Right lobe of liver (tissue), 6 donors: ENCODE measurements at regions not wholly inside any gene's neighbourhood (a gene's known extent, or its start where the extent isn't known, plus 50 kb on each side); places are given as distances from the start of the nearest gene placed in this dataset.
A peak's percentile ranks its signal among the peaks of the same experiment; 100 is the strongest.

Source experiments
- ATAC-seq, 4 donors: fragments of 200-7000 bp; cut with Tn5 transposase; one replicate each; pipeline ENCODE4 v1.9.1; 2020; ENCODE audit warnings: mild to moderate bottlenecking in 4 of 4, moderate library complexity in 4 of 4
- DNase-seq, 3 donors: peaks; one replicate each; pipeline ENCODE4 v3.0.0-alpha.2; 2020
- H3K27ac ChIP-seq, 3 donors: fragments of 200-600 bp; one replicate each; pipeline ENCODE4 v1.8.0; 2022
- H3K27me3 ChIP-seq, 2 donors: fragments of 200-600 bp; one replicate each; pipeline ENCODE4 v1.8.0; 2022
- H3K36me3 ChIP-seq, 4 donors: fragments of 200-600 bp; sonication (generic) in 1 of 4; one replicate each; pipeline versions ENCODE4 v1.5.1 to v1.8.0; 2017 to 2022; ENCODE audit warnings: control low read depth in 1 of 4
- H3K4me1 ChIP-seq, 4 donors: fragments of 200-600 bp; sonication (generic) in 1 of 4; one replicate each; pipeline versions ENCODE4 v1.5.1 to v1.8.0; 2017 to 2022; ENCODE audit warnings: control low read depth in 1 of 4
- H3K4me3 ChIP-seq, 3 donors: fragments of 200-600 bp; one replicate each; pipeline ENCODE4 v1.8.0; 2022
- H3K9me3 ChIP-seq, 4 donors: fragments of 200-600 bp; sonication (generic) in 1 of 4; one replicate each; pipeline versions ENCODE4 v1.5.1 to v1.8.0; 2017 to 2022; ENCODE audit warnings: control low read depth in 1 of 4
- CTCF ChIP-seq, 4 donors: fragments of 200-600 bp in 3 of 4; fragments of 450-650 bp in 1 of 4; IDR thresholded peaks; one replicate each; pipeline versions ENCODE4 v1.5.1 to v1.8.0; 2016 to 2022; ENCODE audit warnings: antibody characterized with exemption in 4 of 4, mild to moderate bottlenecking in 2 of 4
- POLR2A ChIP-seq: fragments of 450-650 bp; IDR thresholded peaks from one replicate; pipeline ENCODE4 v1.6.1; 2017; ENCODE audit warnings: antibody characterized with exemption, mild to moderate bottlenecking
- WGBS: methylation state at CpG from one replicate; pipeline ENCODE4 v1.1.6; 2018; ENCODE audit warnings: low coverage, low lambda C conversion rate; ENCODE audit not compliant: insufficient coverage; ENCODE audit errors: missing lambda C conversion rate; 5-methylcytosine and 5-hydroxymethylcytosine counted together
- intact Hi-C, 2 donors: fragments of 100-400 bp; cut with DNase I; formaldehyde crosslinking; loops; one replicate each; pipeline versions ENCODE4 v1.11.2 to v1.14.1; 2022
- donor health status: DM: no; HTN: yes; CAD: no.
- donor health status: DM: no; HTN: no; CAD: no.
- donor health status: DM: no; HTN: no; CAD: no.
- donor health status: DM: no; HTN: yes; CAD: no.
- donor health status: DM: no; HTN: yes; CAD: no.

- TF ChIP-seq POLR2A (no peak), CTCF (IDR thresholded peaks at IDR 0.05) (no peak)
- Histone ChIP-seq H3K27me3 (no peaks in the 10 kb centered on the region), H3K27ac (no peak overlapping the region), H3K4me3 (no peak overlapping the region), H3K4me1 (no peaks in the 10 kb centered on the region), H3K9me3 (no peaks in the 10 kb centered on the region), H3K36me3 (no peaks in the 10 kb centered on the region)
- intact Hi-C loops = no loop called here
- ATAC-seq (peak in 3 of 4 donors; percentile 27 to 48 (median 28)), DNase-seq (peak in 1 of 3 donors; percentile 22)
- 17% methylated on average over 4 of the region's 4 CpGs for WGBS
Measured at GRCh38 chr11:82557274-82557673, 176.4 kb downstream of the FAM181B start.

- no peak overlapping the region for H3K4me3 ChIP-seq
- intact Hi-C loops = no loop called here
- TF ChIP-seq CTCF (IDR thresholded peaks at IDR 0.05) (no peak), POLR2A (no peak)
- H3K36me3 ChIP-seq = no peaks in the 10 kb centered on the region
- ATAC-seq (no peak), DNase-seq (no peak)
- no peaks in the 10 kb centered on the region for H3K4me1 ChIP-seq
- H3K27ac ChIP-seq = no peak overlapping the region
- no peaks in the 10 kb centered on the region for H3K27me3 ChIP-seq
- H3K9me3 ChIP-seq = no peaks in the 10 kb centered on the region
Measured at GRCh38 chr11:82556210-82556609, 177.5 kb downstream of the FAM181B start.

GRCh38 chr11:82546661-82547557 is 186.8 kb downstream of the FAM181B start:
- H3K27me3 ChIP-seq = no peaks in the 10 kb centered on the region
- intact Hi-C loops = no loop called here
- ATAC-seq = peak in 1 of 4 donors; percentile 37
- H3K4me1 ChIP-seq = no peaks in the 10 kb centered on the region
- no peak for DNase-seq
- H3K27ac ChIP-seq = no peak overlapping the region
- TF ChIP-seq CTCF (IDR thresholded peaks at IDR 0.05) (no peak), POLR2A (no peak)
- H3K36me3 ChIP-seq = no peaks in the 10 kb centered on the region
- 13% methylated on average over 3 of the region's 3 CpGs for WGBS
- no peaks in the 10 kb centered on the region for H3K9me3 ChIP-seq
- H3K4me3 ChIP-seq = no peak overlapping the region

GRCh38 chr11:82539669-82540068 is 194.0 kb downstream of the FAM181B start:
- Histone ChIP-seq H3K27me3 (no peaks in the 10 kb centered on the region), H3K36me3 (no peaks in the 10 kb centered on the region)

More at GRCh38 chr11:82539669-82540068, 194.0 kb downstream of the FAM181B start:
- H3K4me3 ChIP-seq = no peak overlapping the region
- TF ChIP-seq POLR2A = no peak
- no peak for TF ChIP-seq CTCF (IDR thresholded peaks at IDR 0.05)
- no peaks in the 10 kb centered on the region for H3K9me3 ChIP-seq
- H3K27ac ChIP-seq = no peak overlapping the region
- ATAC-seq (no peak), DNase-seq (no peak)
- intact Hi-C loops = no loop called here
- H3K4me1 ChIP-seq = no peaks in the 10 kb centered on the region
